ENCODE measurements at regions not wholly inside any gene's neighbourhood (a gene's known extent, or its start where the extent isn't known, plus 50 kb on each side); places are given as distances from the start of the nearest gene placed in this dataset.
"Not testable (repeated sequence)": the region's sequence is repeated elsewhere in the genome, so short reads cannot be mapped to it uniquely, and the experiment has no call there.

DNA sequence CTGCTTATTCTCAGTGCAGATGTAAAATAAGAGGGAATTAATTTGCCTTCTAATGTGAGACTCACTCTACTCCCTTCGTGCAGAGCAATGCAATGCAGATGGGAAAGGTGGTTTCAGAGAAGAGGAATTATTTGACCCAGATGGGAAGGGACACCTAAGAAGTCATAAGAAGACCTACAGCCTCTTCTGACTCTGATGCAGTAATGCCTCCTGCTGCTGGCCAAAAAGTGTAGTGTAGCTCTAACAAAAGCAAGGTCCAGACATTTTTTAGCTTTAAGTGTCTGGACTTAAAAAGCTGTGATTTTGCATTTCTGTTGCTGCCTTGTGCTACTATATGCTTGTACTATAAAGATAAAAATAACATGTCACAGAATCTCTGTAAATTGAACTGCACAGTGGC is 501.4 kb downstream of the TTLL7 start:
- Mint-ChIP-seq H3K4me3 (no peak overlapping the region), H3K27me3 (no peaks in the 10 kb centered on the region), H3K27ac (no peak overlapping the region), H3K9me3 (peaks cover 0 to 20% (median 2%) of the 10 kb centered on the region in 11 donors), H3K4me1 (peaks cover 5 to 45% (median 33%) of the 10 kb centered on the region in 7 donors), H3K36me3 (peaks cover 0 to 35% (median 3%) of the 10 kb centered on the region in 5 donors)
- DNase-seq (no peak), ATAC-seq (no peak)
- ChIA-PET CTCF (interaction anchor here (2.5 kb wide), 1 partner anchor 11 kb away, joined by 14 read pairs; no protein-coding TSS in a partner anchor), POLR2A (interaction anchor here (1.4 kb wide), 1 partner anchor 10 kb away, joined by 5 read pairs; no protein-coding TSS in a partner anchor)
- intact Hi-C loops (cut with micrococcal nuclease): no loop called here
- H3K36me3 ChIP-seq (ENCODE audit: control insufficient read depth in 2 of 3, insufficient read depth in 3 of 3, low read length in 3 of 3): no peaks in the 10 kb centered on the region
- no peaks in the 10 kb centered on the region for H3K9me3 ChIP-seq (ENCODE audit: control insufficient read depth in 2 of 3, low read length in 3 of 3)
- H3K4me3 ChIP-seq (ENCODE audit: low read length): no peak overlapping the region
- H3K27ac ChIP-seq (ENCODE audit: low read depth, low read length): no peak overlapping the region
- H3K4me1 ChIP-seq (ENCODE audit: control insufficient read depth in 2 of 2, insufficient read depth in 2 of 2, low read length in 2 of 2): peaks cover 0 to 4% of the 10 kb centered on the region in 2 donors
- H3K27me3 ChIP-seq (ENCODE audit: control insufficient read depth in 2 of 2, insufficient read depth in 2 of 2, low read length in 2 of 2): no peaks in the 10 kb centered on the region

DNA sequence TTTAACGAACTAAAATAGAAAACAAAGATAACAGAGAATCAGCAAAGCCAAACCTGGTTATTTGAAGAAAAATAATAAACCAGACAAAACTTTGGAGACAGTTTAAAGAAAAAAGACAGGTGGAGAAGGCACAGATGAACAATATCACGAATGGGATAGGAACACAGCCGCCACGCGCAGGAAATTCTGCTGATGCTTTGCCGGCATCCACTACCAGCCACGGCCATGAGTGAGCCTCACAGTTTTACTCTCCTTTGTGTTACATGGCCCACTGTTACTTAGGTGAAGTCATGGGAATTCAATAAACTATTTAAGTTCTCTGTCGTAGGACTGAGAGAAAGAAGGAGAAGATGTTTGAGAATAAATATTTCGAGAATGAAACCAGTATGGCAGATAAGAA is 503.4 kb downstream of the TTLL7 start:
- H3K27ac ChIP-seq (ENCODE audit: low read depth, low read length): no peak overlapping the region
- intact Hi-C loops (cut with micrococcal nuclease): no loop called here
- no peaks in the 10 kb centered on the region for H3K27me3 Mint-ChIP-seq
- no peak overlapping the region for H3K4me3 ChIP-seq (ENCODE audit: low read length)
- no peak for ATAC-seq
- peaks cover 0 to 17% (median 0%) of the 10 kb centered on the region in 11 donors for H3K9me3 Mint-ChIP-seq
- no peak for DNase-seq
- ChIA-PET POLR2A (no interaction called here), CTCF (no interaction called here)
- H3K4me1 ChIP-seq (ENCODE audit: control insufficient read depth in 2 of 2, insufficient read depth in 2 of 2, low read length in 2 of 2): no peaks in the 10 kb centered on the region
- no peaks in the 10 kb centered on the region for H3K9me3 ChIP-seq (ENCODE audit: control insufficient read depth in 2 of 3, low read length in 3 of 3)
- no peaks in the 10 kb centered on the region for H3K36me3 ChIP-seq (ENCODE audit: control insufficient read depth in 2 of 3, insufficient read depth in 3 of 3, low read length in 3 of 3)
- H3K4me3 Mint-ChIP-seq: no peak overlapping the region
- no peak overlapping the region for H3K27ac Mint-ChIP-seq
- no peaks in the 10 kb centered on the region for H3K27me3 ChIP-seq (ENCODE audit: control insufficient read depth in 2 of 2, insufficient read depth in 2 of 2, low read length in 2 of 2)
- peaks cover 0 to 31% (median 0%) of the 10 kb centered on the region in 5 donors for H3K36me3 Mint-ChIP-seq
- H3K4me1 Mint-ChIP-seq: peaks cover 2 to 38% (median 18%) of the 10 kb centered on the region in 7 donors

DNA sequence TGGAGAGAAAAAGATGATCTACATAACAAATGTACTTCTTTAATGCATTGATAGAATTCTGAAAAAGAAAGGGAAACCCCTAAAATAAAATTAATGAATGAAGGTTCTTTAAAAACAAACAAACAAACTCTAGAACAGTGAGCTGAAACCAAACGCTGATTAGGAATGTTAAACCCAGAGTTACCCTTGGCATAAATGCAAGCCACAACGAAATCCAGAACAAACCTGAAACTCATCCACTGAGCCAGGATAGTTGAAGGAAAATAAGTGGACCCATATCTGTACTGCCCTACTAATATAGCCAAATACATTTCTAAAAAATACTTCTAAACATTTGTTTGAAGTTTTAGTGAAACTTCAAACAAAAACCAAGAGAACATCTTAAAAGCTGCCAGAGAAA is 505.3 kb downstream of the TTLL7 start:
- POLR2A ChIA-PET: no interaction called here

DNA sequence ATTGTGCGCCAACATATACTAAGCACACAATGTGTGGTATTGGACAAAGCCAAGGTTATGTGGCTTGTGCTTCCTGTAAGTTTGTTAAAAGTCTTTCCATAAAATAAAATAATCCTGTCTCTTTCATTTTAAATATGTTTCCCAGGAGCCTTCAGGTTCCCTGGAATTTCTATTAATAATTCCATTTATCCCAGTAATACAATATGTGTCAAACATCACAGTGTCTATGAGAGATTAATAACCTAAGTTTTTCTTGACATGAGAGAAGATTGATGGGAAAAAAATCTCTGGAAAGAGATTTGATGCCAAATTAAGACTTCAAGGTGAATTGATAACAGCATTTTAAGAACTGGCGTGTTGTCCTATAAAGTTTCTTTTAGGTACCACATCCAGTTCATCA is 507.0 kb downstream of the TTLL7 start:
- Mint-ChIP-seq H3K4me3 (no peak overlapping the region), H3K9me3 (peaks cover 0 to 8% (median 0%) of the 10 kb centered on the region in 11 donors), H3K27ac (no peak overlapping the region), H3K4me1 (peaks cover 4 to 43% (median 22%) of the 10 kb centered on the region in 7 donors), H3K36me3 (peaks cover 0 to 31% (median 7%) of the 10 kb centered on the region in 5 donors), H3K27me3 (no peaks in the 10 kb centered on the region)
- H3K9me3 ChIP-seq (ENCODE audit: control insufficient read depth in 2 of 3, low read length in 3 of 3): no peaks in the 10 kb centered on the region
- H3K27ac ChIP-seq (ENCODE audit: low read depth, low read length): no peak overlapping the region
- no peaks in the 10 kb centered on the region for H3K36me3 ChIP-seq (ENCODE audit: control insufficient read depth in 2 of 3, insufficient read depth in 3 of 3, low read length in 3 of 3)
- H3K27me3 ChIP-seq (ENCODE audit: control insufficient read depth in 2 of 2, insufficient read depth in 2 of 2, low read length in 2 of 2): no peaks in the 10 kb centered on the region
- ChIA-PET POLR2A (no interaction called here), CTCF (no interaction called here)
- intact Hi-C loops (cut with micrococcal nuclease): loop anchor here in 1 of 2 donors (1.0 kb wide), 1 partner anchor 8 kb away; no protein-coding TSS in a partner anchor
- no peak overlapping the region for H3K4me3 ChIP-seq (ENCODE audit: low read length)
- H3K4me1 ChIP-seq (ENCODE audit: control insufficient read depth in 2 of 2, insufficient read depth in 2 of 2, low read length in 2 of 2): no peaks in the 10 kb centered on the region
- DNase-seq (no peak), ATAC-seq (no peak)

More for the DNA sequence above, 505.3 kb downstream of the TTLL7 start:
- intact Hi-C loops (cut with micrococcal nuclease): no loop called here
- Histone ChIP-seq H3K4me1 (ENCODE audit: control insufficient read depth in 2 of 2, insufficient read depth in 2 of 2, low read length in 2 of 2) (no peaks in the 10 kb centered on the region), H3K27me3 (ENCODE audit: control insufficient read depth in 2 of 2, insufficient read depth in 2 of 2, low read length in 2 of 2) (no peaks in the 10 kb centered on the region), H3K36me3 (ENCODE audit: control insufficient read depth in 2 of 3, insufficient read depth in 3 of 3, low read length in 3 of 3) (no peaks in the 10 kb centered on the region), H3K4me3 (ENCODE audit: low read length) (no peak overlapping the region), H3K27ac (ENCODE audit: low read depth, low read length) (no peak overlapping the region), H3K9me3 (ENCODE audit: control insufficient read depth in 2 of 3, low read length in 3 of 3) (no peaks in the 10 kb centered on the region)
- Mint-ChIP-seq H3K36me3 (peaks cover 0 to 25% (median 7%) of the 10 kb centered on the region in 5 donors), H3K9me3 (peaks cover 0 to 13% (median 0%) of the 10 kb centered on the region in 11 donors), H3K27ac (no peak overlapping the region), H3K27me3 (no peaks in the 10 kb centered on the region), H3K4me3 (no peak overlapping the region), H3K4me1 (peaks cover 1 to 35% (median 11%) of the 10 kb centered on the region in 7 donors)
- ATAC-seq (no peak), DNase-seq (no peak)
- CTCF ChIA-PET: interaction anchor here (1.1 kb wide), 1 partner anchor 14 kb away, joined by 4 read pairs; no protein-coding TSS in a partner anchor

DNA sequence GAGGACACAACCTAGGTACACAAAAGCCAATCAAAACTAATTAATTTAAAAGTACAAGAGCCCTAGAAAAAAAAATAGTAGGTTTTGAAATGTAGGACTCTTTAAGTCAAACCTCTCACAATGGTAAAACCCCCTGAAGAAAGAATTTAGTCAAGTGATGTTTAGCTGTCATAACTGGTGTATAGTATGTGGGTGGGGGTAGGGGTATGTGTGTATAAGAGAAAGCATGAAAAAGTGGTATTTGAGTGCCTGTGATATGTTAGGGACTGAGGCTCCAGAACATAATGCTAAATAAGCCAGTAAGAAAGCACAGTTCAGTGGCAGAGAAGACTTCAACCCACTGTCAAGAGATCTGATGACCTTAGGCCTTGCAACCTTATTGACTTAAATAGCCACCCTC is 507.9 kb downstream of the TTLL7 start:
- DNase-seq: no peak
- Histone ChIP-seq H3K4me3 (ENCODE audit: low read length) (no peak overlapping the region), H3K4me1 (ENCODE audit: control insufficient read depth in 2 of 2, insufficient read depth in 2 of 2, low read length in 2 of 2) (no peaks in the 10 kb centered on the region), H3K27me3 (ENCODE audit: control insufficient read depth in 2 of 2, insufficient read depth in 2 of 2, low read length in 2 of 2) (no peaks in the 10 kb centered on the region), H3K27ac (ENCODE audit: low read depth, low read length) (no peak overlapping the region), H3K9me3 (ENCODE audit: control insufficient read depth in 2 of 3, low read length in 3 of 3) (no peaks in the 10 kb centered on the region), H3K36me3 (ENCODE audit: control insufficient read depth in 2 of 3, insufficient read depth in 3 of 3, low read length in 3 of 3) (no peaks in the 10 kb centered on the region)
- Mint-ChIP-seq H3K27me3 (no peaks in the 10 kb centered on the region), H3K4me1 (peaks cover 4 to 49% (median 21%) of the 10 kb centered on the region in 7 donors), H3K36me3 (peaks cover 0 to 32% (median 7%) of the 10 kb centered on the region in 5 donors), H3K27ac (peak overlapping the region in 1 of 9 donors; percentile 21), H3K4me3 (no peak overlapping the region), H3K9me3 (peaks cover 0 to 8% (median 0%) of the 10 kb centered on the region in 11 donors)
- CTCF ChIA-PET: no interaction called here
- intact Hi-C loops (cut with micrococcal nuclease): no loop called here
- POLR2A ChIA-PET: no interaction called here
- no peak for ATAC-seq

DNA sequence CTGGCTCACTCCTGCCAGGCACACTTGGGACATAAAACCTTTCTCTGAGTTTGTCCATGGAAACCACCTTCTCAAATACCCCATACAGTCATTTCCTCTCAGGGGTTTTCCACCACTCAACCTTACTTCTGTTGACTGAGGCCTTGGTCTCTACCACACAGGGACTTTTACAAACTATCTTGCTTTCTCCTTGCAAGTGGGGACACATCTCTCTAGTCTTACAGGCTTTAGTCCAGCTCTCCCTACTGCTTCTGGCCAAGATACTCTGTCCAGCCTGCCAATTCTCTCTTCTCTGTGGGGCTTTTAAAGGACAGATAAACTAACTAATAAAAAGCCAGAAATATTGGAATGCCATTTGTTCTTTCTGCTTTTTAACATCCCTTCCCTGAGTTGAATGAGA is 510.8 kb downstream of the TTLL7 start:
- POLR2A ChIA-PET; H3K4me1 ChIP-seq (ENCODE audit: control insufficient read depth in 2 of 2, insufficient read depth in 2 of 2, low read length in 2 of 2); H3K27me3 Mint-ChIP-seq; H3K27me3 ChIP-seq (ENCODE audit: control insufficient read depth in 2 of 2, insufficient read depth in 2 of 2, low read length in 2 of 2); H3K27ac ChIP-seq (ENCODE audit: low read depth, low read length); H3K9me3 ChIP-seq (ENCODE audit: control insufficient read depth in 2 of 3, low read length in 3 of 3); intact Hi-C loops (cut with micrococcal nuclease); H3K4me3 ChIP-seq (ENCODE audit: low read length); CTCF ChIA-PET; H3K36me3 ChIP-seq (ENCODE audit: control insufficient read depth in 2 of 3, insufficient read depth in 3 of 3, low read length in 3 of 3): not testable (repeated sequence)
- DNase-seq (peak in 3 of 9 donors; percentile 14 to 34 (median 21)), ATAC-seq (peak; percentile 84)
- Mint-ChIP-seq H3K36me3 (peaks cover 0 to 32% (median 0%) of the 10 kb centered on the region in 5 donors), H3K27ac (peak overlapping the region in 5 of 9 donors; percentile 36 to 92 (median 62)), H3K4me3 (peak overlapping the region in 2 of 10 donors; percentile 52 to 56), H3K9me3 (peaks cover 0 to 10% (median 0%) of the 10 kb centered on the region in 11 donors), H3K4me1 (peaks cover 4 to 56% (median 19%) of the 10 kb centered on the region in 7 donors)

DNA sequence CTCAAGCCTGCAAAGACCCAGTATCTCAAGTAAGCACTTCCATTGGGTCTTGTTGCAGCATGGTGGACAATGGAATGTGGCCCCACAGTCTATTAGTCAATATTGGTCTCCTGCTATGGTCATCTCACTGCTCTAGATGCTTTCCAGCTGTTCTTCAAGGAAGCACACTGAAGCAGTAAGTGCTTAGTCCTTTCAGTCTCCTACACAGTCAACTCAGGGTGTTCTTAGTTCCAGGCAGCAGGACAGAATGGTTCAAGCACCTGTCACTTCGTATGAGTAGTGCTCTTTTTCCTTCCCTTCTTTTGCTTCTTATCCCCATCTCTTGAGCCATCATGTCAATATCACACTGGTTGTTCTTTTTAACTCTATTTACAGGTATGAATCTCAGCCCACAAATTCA is 511.5 kb downstream of the TTLL7 start:
- POLR2A ChIA-PET; H3K9me3 ChIP-seq (ENCODE audit: control insufficient read depth in 2 of 3, low read length in 3 of 3); H3K27me3 Mint-ChIP-seq; H3K27me3 ChIP-seq (ENCODE audit: control insufficient read depth in 2 of 2, insufficient read depth in 2 of 2, low read length in 2 of 2); H3K4me3 ChIP-seq (ENCODE audit: low read length); H3K27ac ChIP-seq (ENCODE audit: low read depth, low read length); ATAC-seq; H3K4me1 ChIP-seq (ENCODE audit: control insufficient read depth in 2 of 2, insufficient read depth in 2 of 2, low read length in 2 of 2); H3K9me3 Mint-ChIP-seq; intact Hi-C loops (cut with micrococcal nuclease); H3K4me3 Mint-ChIP-seq; H3K36me3 ChIP-seq (ENCODE audit: control insufficient read depth in 2 of 3, insufficient read depth in 3 of 3, low read length in 3 of 3); CTCF ChIA-PET; DNase-seq: not testable (repeated sequence)
- Mint-ChIP-seq H3K4me1 (peaks cover 4 to 60% (median 19%) of the 10 kb centered on the region in 7 donors), H3K36me3 (peaks cover 0 to 32% (median 0%) of the 10 kb centered on the region in 5 donors), H3K27ac (peak overlapping the region in 2 of 9 donors; percentile 53 to 92)
